Fibroblast of peridontal ligament (primary cell): ENCODE measurements at regions not wholly inside any gene's neighbourhood (a gene's known extent, or its start where the extent isn't known, plus 50 kb on each side); places are given as distances from the start of the nearest gene placed in this dataset.

Experiments used
- DNase-seq: peaks from one replicate; pipeline ENCODE4 v3.0.0-alpha.2; 2010; ENCODE audit errors: extremely low read depth

DNA sequence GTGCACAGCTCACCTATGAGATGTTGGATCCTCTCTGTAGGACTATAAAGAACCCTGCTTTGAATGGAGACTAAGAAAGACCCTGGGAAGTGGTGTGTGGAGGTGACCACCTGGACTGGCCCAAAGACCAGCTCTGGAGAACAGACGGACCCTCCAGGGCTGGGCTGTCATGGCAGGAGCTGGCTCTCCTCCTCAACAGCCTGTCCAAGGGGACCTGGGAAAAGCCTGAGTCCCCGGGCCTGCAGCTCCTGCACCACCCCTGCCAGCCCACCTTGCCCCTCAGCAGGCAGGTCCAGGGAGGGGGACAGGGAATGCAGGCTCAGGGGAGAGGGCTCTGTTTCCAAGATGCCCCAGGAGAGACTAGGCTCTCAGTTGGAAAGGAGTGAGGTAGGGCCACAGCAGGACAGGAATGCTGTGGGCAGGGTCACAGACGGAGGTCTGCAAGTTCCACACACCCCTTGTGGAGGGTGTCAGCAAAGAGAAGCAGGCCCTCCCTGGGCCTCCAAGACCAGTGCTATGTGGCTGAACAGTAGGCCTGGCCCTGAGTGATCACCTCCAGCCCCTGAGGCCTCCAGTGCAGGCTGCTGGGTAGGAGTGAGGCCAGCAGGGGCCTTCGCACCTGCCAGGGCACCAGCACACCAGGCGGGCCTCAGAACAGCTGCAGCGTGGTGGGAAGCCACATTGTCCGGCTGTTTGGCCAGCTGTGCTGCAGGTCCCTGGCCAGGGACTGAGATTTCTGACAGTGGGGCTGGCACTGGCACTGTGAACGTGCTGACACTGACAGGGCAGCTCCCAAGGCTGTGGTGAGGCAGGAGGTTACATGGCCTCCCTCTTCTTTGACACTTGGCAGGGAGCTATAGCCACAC, 86.4 kb upstream of the OTOS start:
- DNase-seq, result no peak

DNA sequence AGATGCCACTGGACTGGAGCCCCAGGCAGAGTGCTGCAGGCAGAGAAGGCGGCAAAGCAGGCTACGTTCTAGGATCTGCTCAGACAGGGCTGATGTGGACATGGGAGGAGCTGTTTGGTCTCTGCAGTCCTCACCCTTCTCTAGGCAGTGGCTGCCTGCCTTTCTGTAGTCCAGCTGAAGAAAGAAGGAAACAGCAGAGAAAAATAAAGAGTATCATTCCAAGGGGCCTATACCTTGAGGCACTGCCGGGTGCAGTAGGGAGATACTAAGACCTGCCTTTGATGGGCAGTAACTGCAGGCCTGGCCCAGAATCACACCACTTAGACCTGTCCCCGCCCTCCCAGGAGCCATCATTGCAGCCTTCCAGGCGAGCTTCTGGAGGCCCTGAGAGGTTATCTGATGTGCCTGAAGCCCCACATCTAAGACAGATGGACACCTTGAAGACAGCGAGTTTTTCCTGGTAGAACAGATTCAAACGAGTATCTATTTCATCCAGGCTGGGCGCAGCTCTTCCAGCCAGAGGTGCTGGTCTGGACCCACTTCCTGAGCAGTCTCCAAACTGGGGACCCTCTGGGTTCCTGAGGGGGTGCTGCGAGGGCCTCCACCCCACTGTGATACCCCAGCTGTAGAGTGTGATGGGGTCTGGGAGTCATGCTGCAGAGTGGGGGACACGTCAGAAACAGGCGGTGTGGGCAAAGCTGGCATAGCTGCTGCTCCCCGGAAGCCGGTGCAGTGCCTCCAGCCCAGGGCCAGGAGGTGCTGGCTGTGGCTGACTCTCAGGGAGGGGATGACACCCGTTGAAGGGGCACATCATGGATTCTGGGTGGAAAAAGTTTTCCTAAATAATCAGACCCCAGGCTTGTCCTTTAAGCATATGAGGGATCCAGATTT, 87.3 kb upstream of the OTOS start:
- DNase-seq, result no peak

DNA sequence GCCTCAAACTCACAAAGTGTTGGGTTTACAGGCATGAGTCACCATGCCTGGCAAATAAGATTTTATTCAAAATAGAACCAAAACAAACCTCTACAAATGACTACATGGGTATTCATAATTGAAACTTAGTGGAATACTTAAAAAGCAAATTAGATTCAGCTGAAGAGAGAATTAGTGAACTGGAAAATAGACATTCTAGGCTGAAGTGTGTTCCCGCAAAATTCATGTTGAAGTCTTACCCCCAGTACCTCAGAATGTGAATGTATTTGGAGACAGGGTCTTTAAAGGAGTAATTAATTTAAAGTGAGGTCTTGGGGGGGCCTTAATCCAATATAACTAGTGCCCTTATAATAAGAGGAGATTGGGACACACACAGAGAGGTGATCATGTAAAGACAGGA, 88.5 kb upstream of the OTOS start:
- DNase-seq, result no peak

- no peak for DNase-seq
Observed at GRCh38 chr2:240229603-240230235, 89.3 kb upstream of the OTOS start.

GRCh38 chr2:240230291-240230931, 90.0 kb upstream of the OTOS start:
- DNase-seq, result no peak

GRCh38 chr2:240231838-240232244, 91.4 kb upstream of the OTOS start:
- no peak for DNase-seq

GRCh38 chr2:240232264-240232915, 91.9 kb upstream of the OTOS start:
- no peak for DNase-seq

DNA sequence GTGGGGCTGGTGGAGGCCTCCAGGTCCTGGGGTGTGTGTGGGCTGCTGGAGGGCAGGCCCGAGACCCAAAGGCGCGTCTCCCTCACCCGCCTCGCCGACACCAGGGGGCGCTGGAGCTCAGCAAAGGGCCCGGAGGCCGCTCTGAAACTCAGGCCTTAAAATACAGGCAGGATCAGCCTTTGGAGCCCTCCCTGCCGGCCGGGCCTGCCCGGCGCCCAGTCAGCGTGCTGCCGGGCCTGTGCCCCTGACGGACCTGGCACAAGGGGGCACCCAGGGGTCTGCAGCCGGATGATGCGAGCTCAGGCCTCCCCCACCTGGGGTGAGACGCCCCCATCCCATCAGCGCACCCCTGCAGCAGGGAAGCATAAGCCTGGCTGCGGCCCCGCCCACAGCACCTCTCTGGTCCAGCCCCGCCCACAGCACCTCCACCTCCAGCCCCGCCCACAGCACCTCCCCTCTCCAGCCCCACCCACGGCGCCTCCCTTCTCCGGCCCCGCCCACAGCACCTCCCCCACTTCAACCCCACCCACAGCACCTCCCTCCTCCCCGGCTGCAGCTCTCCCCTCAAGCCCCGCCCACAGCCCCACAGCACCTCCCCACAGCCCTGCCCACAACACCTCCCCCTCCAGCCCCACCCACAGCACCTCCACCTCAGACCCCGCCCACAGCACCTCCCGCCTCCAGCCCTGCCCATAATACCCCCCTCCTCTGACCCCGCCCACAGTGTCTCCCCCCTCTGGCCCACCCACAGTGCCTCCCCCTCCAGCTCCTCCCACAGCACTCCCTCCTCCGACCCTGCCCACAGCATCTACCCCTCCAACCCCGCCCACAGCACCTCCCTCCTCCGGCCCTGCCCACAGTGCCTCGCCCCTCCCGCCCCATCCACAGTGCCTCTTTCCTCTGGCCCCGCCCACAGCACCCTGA, 92.8 kb upstream of the OTOS start:
- DNase-seq, result peak; percentile 72

DNA sequence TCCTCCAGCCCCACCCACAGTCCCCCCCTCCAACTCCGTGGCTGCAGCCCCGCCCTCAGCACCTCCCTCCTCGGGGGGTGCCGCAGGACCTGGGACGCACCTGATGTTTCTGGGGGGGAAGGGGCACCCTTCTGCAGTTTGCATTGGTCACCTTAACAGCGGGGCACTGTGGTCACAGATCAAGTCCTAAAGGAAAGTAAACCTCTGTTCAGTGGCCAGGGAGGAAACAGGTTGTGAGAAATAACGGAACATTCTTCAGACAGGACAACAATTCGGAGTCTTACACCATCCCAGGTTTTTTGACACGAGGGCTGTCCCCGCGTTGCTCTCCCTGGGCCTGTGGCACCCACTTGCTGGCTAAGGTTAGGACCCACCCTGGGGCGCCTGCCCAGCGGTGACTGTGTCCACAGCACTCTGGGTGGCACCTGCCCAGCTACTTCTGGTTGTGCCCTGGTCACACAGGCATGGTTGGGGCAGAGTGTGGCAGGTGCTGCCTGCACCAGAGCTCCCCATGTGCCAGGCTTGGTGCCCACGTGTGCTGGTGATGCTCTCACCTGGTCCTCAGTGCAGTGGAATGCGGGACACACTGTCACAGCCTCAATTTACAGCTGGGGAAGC, 93.5 kb upstream of the OTOS start:
- DNase-seq, result no peak

- DNase-seq, result no peak
Observed at GRCh38 chr2:240234503-240234951, 94.1 kb upstream of the OTOS start.

- DNase-seq, result no peak
Observed at GRCh38 chr2:240235149-240235803, 94.8 kb upstream of the OTOS start.

DNA sequence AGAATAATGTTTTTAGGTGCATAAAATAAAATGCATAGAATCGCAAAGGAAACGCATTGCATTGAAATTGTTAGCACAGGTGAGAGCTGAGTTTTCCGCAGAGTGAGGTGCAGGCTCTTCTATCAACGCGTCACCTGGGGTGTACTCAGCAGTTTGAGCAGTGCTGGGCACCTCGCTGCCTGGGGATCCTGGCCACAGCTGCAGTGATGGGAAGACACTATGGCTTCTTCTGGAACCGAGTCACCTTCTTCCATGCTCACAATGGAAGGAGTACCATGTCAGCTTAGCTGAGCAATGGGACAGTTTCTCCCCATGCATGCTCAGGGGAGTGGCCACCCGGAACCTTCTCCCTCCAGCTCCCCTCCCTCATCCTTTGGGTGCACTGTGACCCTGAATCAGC, 95.4 kb upstream of the OTOS start:
- DNase-seq, result no peak

DNA sequence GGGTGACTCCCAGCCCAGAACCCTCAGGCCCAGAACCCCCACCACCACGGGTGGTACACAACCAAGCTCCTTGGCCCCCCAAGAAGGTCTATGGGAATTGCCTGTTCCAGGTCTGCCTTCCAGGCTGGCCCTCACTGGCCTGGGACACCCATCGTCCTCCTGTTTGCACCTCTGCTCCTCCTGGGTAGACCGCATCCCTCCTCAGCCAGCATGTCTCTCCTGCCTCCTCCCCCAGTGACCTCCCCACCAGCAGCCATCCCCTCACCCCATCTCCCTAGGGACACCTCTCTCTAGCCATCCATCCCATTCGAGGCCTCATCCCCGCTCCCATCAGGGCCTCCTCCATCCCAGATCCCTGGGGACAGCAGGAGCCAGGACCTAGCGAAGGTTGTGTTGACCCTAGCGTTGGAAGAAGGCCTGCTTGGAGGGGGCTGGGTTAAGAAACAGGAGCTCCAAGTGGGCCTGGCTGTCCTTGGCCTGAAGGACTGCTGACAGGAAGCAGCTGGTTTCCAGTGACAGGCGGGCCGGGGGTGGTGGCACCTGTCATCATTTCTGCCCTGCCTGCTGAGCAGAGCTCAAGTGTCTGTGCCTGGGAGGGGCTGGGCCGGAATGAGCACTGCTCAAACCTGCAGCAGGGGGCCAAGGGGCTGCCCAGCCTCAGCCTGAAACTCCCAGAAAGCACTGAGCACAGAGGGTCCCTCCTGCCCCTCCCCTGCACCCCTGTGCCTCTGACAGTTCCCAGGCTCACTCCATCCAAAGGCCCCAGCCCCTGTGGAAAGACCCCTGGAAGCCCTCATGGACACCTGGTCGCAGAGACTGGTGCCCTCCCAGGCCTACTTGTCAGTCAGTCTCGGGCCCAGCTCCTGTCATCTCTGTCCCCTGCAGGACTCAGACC, 96.0 kb upstream of the OTOS start:
- no peak for DNase-seq

- DNase-seq, result peak; percentile 11
Observed at GRCh38 chr2:240237609-240238174, 97.2 kb upstream of the OTOS start.

- DNase-seq, result no peak
Observed at GRCh38 chr2:240238201-240238600, 97.7 kb upstream of the OTOS start.

GRCh38 chr2:240238786-240239185, 98.3 kb upstream of the OTOS start:
- DNase-seq, result no peak

GRCh38 chr2:240239325-240239724, 98.9 kb upstream of the OTOS start:
- DNase-seq, result no peak
